Fibroblast of lung (primary cell): ENCODE measurements at regions not wholly inside any gene's neighbourhood (a gene's known extent, or its start where the extent isn't known, plus 50 kb on each side); places are given as distances from the start of the nearest gene placed in this dataset.
"Not testable (repeated sequence)": the region's sequence is repeated elsewhere in the genome, so short reads cannot be mapped to it uniquely, and the experiment has no call there.

ENCODE experiments used
- DNase-seq, 2 donors: peaks; one replicate each; pipeline versions ENCODE4 v3.0.0 to v3.0.0-alpha.2; 2010; ENCODE audit warnings: low read depth in 2 of 2
- H2AFZ ChIP-seq: 2 replicates; pipeline ENCODE4 v1.5.1; 2012; ENCODE audit warnings: low read length, control low read depth, inconsistent platforms
- H3K27ac ChIP-seq: 2 replicates; pipeline ENCODE4 v1.5.1; 2011; ENCODE audit warnings: low read length, control low read depth; ENCODE audit not compliant: insufficient read depth
- H3K27me3 ChIP-seq: 2 replicates; pipeline ENCODE4 v1.5.1; 2011; ENCODE audit warnings: mild to moderate bottlenecking, low read length; ENCODE audit not compliant: control insufficient read depth, insufficient read depth
- H3K36me3 ChIP-seq: 2 replicates; pipeline ENCODE4 v1.5.1; 2011; ENCODE audit warnings: low read length; ENCODE audit not compliant: control insufficient read depth, insufficient read depth
- H3K4me1 ChIP-seq: 2 replicates; pipeline ENCODE4 v1.5.1; 2011; ENCODE audit warnings: low read length; ENCODE audit not compliant: control insufficient read depth, insufficient read depth; ENCODE audit errors: extremely low read depth
- H3K4me2 ChIP-seq: 2 replicates; pipeline ENCODE4 v1.5.1; 2011; ENCODE audit warnings: low read length, control low read depth; ENCODE audit not compliant: insufficient read depth; ENCODE audit errors: extremely low read depth
- H3K4me3 ChIP-seq, 4 experiments: fragments of 200-600 bp in 1 of 4; sonication (generic) in 1 of 4; replicated peaks in 1 of 4; 2 replicates each; pipeline ENCODE4 v1.5.1; 2011 to 2016; ENCODE audit warnings: low read length in 4 of 4, low read depth in 3 of 4, mild to moderate bottlenecking in 3 of 4, control low read depth in 2 of 4, inconsistent platforms in 1 of 4, mixed read lengths in 1 of 4; ENCODE audit not compliant: insufficient read depth in 1 of 4; ENCODE audit errors: control extremely low read depth in 1 of 4
- H3K79me2 ChIP-seq: 2 replicates; pipeline ENCODE4 v1.5.1; 2012; ENCODE audit warnings: mild to moderate bottlenecking, low read length, inconsistent platforms; ENCODE audit not compliant: control insufficient read depth, insufficient read depth
- H3K9ac ChIP-seq: 2 replicates; pipeline ENCODE4 v1.5.1; 2011; ENCODE audit warnings: mild to moderate bottlenecking, low read length, control low read depth; ENCODE audit not compliant: insufficient read depth
- H3K9me3 ChIP-seq: 2 replicates; pipeline ENCODE4 v1.5.1; 2012; ENCODE audit warnings: low read depth, low read length; ENCODE audit not compliant: control insufficient read depth, insufficient read depth
- H4K20me1 ChIP-seq: 2 replicates; pipeline ENCODE4 v1.5.1; 2011; ENCODE audit warnings: low read length; ENCODE audit not compliant: control insufficient read depth, insufficient read depth; ENCODE audit errors: extremely low read depth
- CTCF ChIP-seq, 2 donors: IDR thresholded peaks in 1 of 2; conservative IDR thresholded peaks in 1 of 2; 1 replicate in 1 of 2; 2 replicates in 1 of 2; pipeline ENCODE4 v1.5.1; 2011 to 2012; ENCODE audit warnings: low read length in 2 of 2, control low read depth in 1 of 2, inconsistent platforms in 1 of 2, low read depth in 1 of 2, mild to moderate bottlenecking in 1 of 2
- EZH2 ChIP-seq: IDR thresholded peaks from 2 replicates; pipeline ENCODE4 v1.5.1; 2012; ENCODE audit warnings: low read length, control low read depth, mild to moderate bottlenecking; ENCODE audit errors: missing control alignments

DNA sequence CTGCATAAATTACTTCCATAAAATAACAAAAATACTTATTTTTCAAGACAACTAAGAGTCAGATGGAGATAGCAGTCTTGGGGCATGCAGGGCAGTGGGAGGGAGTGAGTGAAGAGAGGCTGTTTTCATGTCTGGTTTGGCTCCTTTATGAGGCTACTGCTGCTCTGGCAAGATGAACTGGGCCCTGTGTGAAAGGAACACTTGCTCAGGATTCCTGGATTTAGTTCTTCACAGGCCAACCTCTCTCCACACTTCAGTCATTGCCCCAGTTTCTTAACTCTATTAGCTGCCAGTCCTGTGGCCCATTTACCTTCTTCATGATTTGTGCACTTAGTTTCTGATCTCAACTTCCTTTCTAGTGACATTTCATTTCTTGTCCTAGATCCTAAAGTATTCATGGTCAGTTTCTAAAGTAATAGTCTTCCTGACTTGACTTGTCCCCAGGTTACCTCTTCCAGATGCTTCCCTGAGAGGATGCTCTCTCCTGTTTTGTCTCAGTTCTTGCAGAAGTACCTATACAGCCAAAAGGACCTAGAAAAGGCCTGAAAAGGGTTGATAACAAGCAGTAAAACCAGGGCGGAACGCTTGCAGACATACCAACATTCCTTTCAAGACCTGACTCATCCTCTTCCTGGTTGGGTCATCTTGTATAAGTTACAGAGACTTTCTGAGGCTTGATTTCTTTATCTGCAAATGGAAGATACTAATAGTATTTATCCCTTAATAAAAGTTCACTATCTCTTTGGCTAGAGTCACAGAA, 77.0 kb upstream of the ZFAND5 start:
- H3K27me3 ChIP-seq = no peaks in the 10 kb centered on the region
- H3K36me3 ChIP-seq = no peaks in the 10 kb centered on the region
- TF ChIP-seq EZH2 = no peak
- no peak for TF ChIP-seq CTCF (conservative IDR thresholded peaks at IDR 0.05 in 1 of 2, IDR thresholded peaks at IDR 0.05 in 1 of 2; ENCODE audit: low read depth in 1 of 2, low read length in 2 of 2)
- H3K27ac ChIP-seq = peak overlapping the region; percentile 42
- H3K4me2 ChIP-seq = no peak overlapping the region
- no peak overlapping the region for H3K9ac ChIP-seq
- H4K20me1 ChIP-seq = no peaks in the 10 kb centered on the region
- DNase-seq = peak; percentile 53 to 96
- H3K9me3 ChIP-seq = no peaks in the 10 kb centered on the region
- H3K79me2 ChIP-seq = no peaks in the 10 kb centered on the region
- peaks cover 14% of the 10 kb centered on the region for H3K4me1 ChIP-seq
- H3K4me3 ChIP-seq = no peak overlapping the region
- peak overlapping the region; percentile 40 for H2AFZ ChIP-seq

DNA sequence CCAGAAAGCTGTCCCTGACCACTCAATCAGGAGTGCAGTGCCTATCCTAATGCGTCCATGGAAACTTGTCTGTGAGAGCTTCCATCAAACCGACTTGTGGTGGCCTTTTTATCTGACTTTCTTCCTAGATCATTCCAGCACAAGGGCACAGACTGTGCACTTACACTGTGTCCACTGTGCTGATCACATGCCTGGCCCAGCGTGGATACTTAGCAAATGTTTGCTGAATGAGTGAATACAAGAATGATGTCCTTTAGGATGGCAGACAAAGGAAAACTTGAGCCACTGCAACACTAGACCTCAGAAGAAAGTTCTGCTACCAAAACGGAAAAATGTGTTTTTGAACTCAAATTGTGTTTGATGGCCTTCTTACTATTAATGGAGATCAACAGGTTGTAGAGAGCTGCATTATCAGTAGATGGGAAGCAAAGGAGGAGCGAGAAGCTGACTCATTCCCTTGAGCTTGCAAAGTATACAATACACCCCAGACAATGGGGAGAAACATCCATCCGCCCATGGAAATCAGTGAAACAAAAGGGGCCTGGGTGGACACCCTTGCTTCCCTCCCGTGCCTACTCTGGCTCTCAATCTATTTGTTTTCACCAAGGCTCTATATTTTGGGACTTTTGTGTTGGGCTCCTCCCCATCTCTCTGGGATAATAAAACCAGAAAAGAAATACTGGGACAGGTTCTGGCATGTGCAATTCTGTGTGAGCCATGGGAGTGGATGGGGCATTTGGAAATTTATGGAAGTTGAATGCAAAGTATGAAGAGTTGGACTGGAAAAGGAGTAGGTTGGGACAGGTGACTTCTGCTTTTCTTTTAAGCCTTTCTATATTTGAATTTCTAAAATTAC, 76.2 kb upstream of the ZFAND5 start:
- H3K4me2 ChIP-seq = no peak overlapping the region
- no peaks in the 10 kb centered on the region for H4K20me1 ChIP-seq
- peak in 1 of 2 donors; percentile 71 for DNase-seq
- no peak overlapping the region for H2AFZ ChIP-seq
- no peaks in the 10 kb centered on the region for H3K9me3 ChIP-seq
- H3K27ac ChIP-seq = no peak overlapping the region
- no peak overlapping the region for H3K4me3 ChIP-seq
- peaks cover 14% of the 10 kb centered on the region for H3K4me1 ChIP-seq
- no peak for TF ChIP-seq EZH2
- TF ChIP-seq CTCF (conservative IDR thresholded peaks at IDR 0.05 in 1 of 2, IDR thresholded peaks at IDR 0.05 in 1 of 2; ENCODE audit: low read depth in 1 of 2, low read length in 2 of 2) = no peak
- no peaks in the 10 kb centered on the region for H3K79me2 ChIP-seq
- H3K9ac ChIP-seq = no peak overlapping the region
- H3K27me3 ChIP-seq = no peaks in the 10 kb centered on the region
- H3K36me3 ChIP-seq = no peaks in the 10 kb centered on the region

- Histone ChIP-seq H3K4me1 (peaks cover 14% of the 10 kb centered on the region), H3K27me3 (no peaks in the 10 kb centered on the region), H3K9ac (no peak overlapping the region), H3K9me3 (no peaks in the 10 kb centered on the region), H2AFZ (no peak overlapping the region), H3K4me2 (no peak overlapping the region), H4K20me1 (no peaks in the 10 kb centered on the region), H3K79me2 (no peaks in the 10 kb centered on the region), H3K27ac (no peak overlapping the region), H3K4me3 (no peak overlapping the region), H3K36me3 (no peaks in the 10 kb centered on the region)
- no peak for TF ChIP-seq EZH2
- no peak for TF ChIP-seq CTCF (conservative IDR thresholded peaks at IDR 0.05 in 1 of 2, IDR thresholded peaks at IDR 0.05 in 1 of 2; ENCODE audit: low read depth in 1 of 2, low read length in 2 of 2)
- DNase-seq = no peak
Observed at GRCh38 chr9:72440378-72440777, 75.4 kb upstream of the ZFAND5 start.

DNA sequence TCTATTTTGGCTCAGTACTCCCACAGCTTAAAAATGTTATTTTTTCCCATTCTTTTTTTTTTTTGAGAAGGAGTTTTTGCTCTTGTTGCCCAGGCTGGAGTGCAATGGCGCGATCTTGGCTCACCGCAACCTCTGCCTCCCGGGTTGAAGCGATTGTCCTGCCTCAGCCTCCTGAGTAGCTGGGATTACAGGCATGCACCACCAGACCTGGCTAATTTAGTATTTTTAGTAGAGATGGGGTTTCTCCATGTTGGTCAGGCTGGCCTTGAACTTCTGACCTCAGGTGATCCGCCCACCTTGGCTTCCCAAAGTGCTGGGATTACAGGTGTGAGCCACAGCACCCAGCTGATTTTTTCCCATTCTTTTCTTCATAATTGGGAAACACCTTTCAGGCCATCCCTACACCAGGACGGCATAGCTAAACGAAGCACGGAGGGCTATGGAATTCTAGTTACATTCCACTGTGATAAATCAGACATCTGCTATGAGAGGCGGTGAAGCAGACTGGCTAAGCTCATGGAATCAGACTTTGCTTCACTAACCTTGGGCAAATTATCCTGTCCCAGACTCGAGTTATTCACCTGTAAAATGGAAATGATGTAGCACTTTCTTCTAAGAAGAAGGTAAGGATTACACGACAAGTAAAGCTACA, 68.7 kb upstream of the ZFAND5 start:
- H3K79me2 ChIP-seq, H3K9ac ChIP-seq, H3K27me3 ChIP-seq, H3K9me3 ChIP-seq, H3K36me3 ChIP-seq, H3K27ac ChIP-seq, H3K4me3 ChIP-seq, H3K4me2 ChIP-seq, H4K20me1 ChIP-seq, H3K4me1 ChIP-seq, H2AFZ ChIP-seq: not testable (repeated sequence)
- peak; percentile 26 to 88 for DNase-seq
